SK-N-SH treated with all-trans-retinoic acid at 6 μM for 48 hours (cell line): ENCODE measurements at regions not wholly inside any gene's neighbourhood (a gene's known extent, or its start where the extent isn't known, plus 50 kb on each side); places are given as distances from the start of the nearest gene placed in this dataset.

Experiments used
- ATAC-seq: fragments of 200-7000 bp; cut with Tn5 transposase; 3 replicates; pipeline ENCODE4 v1.9.1; 2020; ENCODE audit warnings: mild to moderate bottlenecking, moderate library complexity
- ARNTL ChIP-seq: fragments of 450-650 bp; formaldehyde crosslinking; IDR thresholded peaks from 2 replicates; pipeline ENCODE4 v1.5.0; 2020; ENCODE audit warnings: low read depth, mild to moderate bottlenecking, moderate library complexity, borderline replicate concordance
- BACH2 ChIP-seq: fragments of 250-450 bp; sonication (Bioruptor Pico); IDR thresholded peaks from 2 replicates; pipeline ENCODE4 v1.9.0; 2021; ENCODE audit warnings: mild to moderate bottlenecking, borderline replicate concordance
- CREB5 ChIP-seq: fragments of 250-450 bp; sonication (Bioruptor Pico); IDR thresholded peaks from 2 replicates; pipeline ENCODE4 v1.5.1; 2020; ENCODE audit warnings: low read depth, mild to moderate bottlenecking, moderate library complexity
- CSDC2 ChIP-seq: fragments of 250-450 bp; sonication (Bioruptor Pico); IDR thresholded peaks from 2 replicates; pipeline ENCODE4 v1.5.0; 2020; ENCODE audit warnings: mild to moderate bottlenecking, moderate library complexity
- CSRNP3 ChIP-seq: fragments of 250-450 bp; sonication (Bioruptor Pico); IDR thresholded peaks from 2 replicates; pipeline ENCODE4 v1.5.1; 2021; ENCODE audit warnings: mild to moderate bottlenecking, moderate library complexity
- ESRRG ChIP-seq: fragments of 250-450 bp; sonication (Bioruptor Pico); IDR thresholded peaks from 2 replicates; pipeline ENCODE4 v1.6.1; 2021; ENCODE audit warnings: mild to moderate bottlenecking
- GLIS3 ChIP-seq: fragments of 250-450 bp; sonication (Bioruptor Pico); IDR thresholded peaks from 2 replicates; pipeline ENCODE4 v1.5.0; 2020; ENCODE audit warnings: mild to moderate bottlenecking, moderate library complexity
- ISL1 ChIP-seq: fragments of 250-450 bp; sonication (Bioruptor Pico); IDR thresholded peaks from 2 replicates; pipeline ENCODE4 v2.1.2; 2022; ENCODE audit warnings: mild to moderate bottlenecking, moderate library complexity
- OSR1 ChIP-seq: fragments of 250-450 bp; sonication (Bioruptor Pico); IDR thresholded peaks from 2 replicates; pipeline ENCODE4 v1.8.0; 2022; ENCODE audit warnings: moderate library complexity, mild to moderate bottlenecking, inconsistent platforms
- PATZ1 ChIP-seq: fragments of 250-450 bp; sonication (Bioruptor Pico); IDR thresholded peaks from 2 replicates; pipeline ENCODE4 v1.8.0; 2020; ENCODE audit warnings: mild to moderate bottlenecking, moderate library complexity, borderline replicate concordance
- POU6F1 ChIP-seq: fragments of 250-450 bp; sonication (Bioruptor Pico); IDR thresholded peaks from 2 replicates; pipeline ENCODE4 v1.8.0; 2021; ENCODE audit warnings: low read depth, mild to moderate bottlenecking, moderate library complexity, borderline replicate concordance
- PPARA ChIP-seq: fragments of 250-450 bp; sonication (Bioruptor Pico); IDR thresholded peaks from 2 replicates; pipeline ENCODE4 v1.5.0; 2020; ENCODE audit warnings: mild to moderate bottlenecking, borderline replicate concordance
- SNAI2 ChIP-seq: fragments of 250-450 bp; sonication (Bioruptor Pico); IDR thresholded peaks from 2 replicates; pipeline ENCODE4 v1.5.0; 2020; ENCODE audit warnings: mild to moderate bottlenecking, moderate library complexity
- TCF4 ChIP-seq: fragments of 250-450 bp; sonication (Bioruptor Pico); IDR thresholded peaks from 2 replicates; pipeline ENCODE4 v1.8.0; 2021; ENCODE audit warnings: mild to moderate bottlenecking, moderate library complexity, borderline replicate concordance
- TOX ChIP-seq: fragments of 250-450 bp; sonication (Bioruptor Pico); IDR thresholded peaks from 2 replicates; pipeline ENCODE4 v1.8.0; 2021; ENCODE audit warnings: mild to moderate bottlenecking, moderate library complexity, borderline replicate concordance
- TSHZ2 ChIP-seq: fragments of 250-450 bp; sonication (Bioruptor Pico); IDR thresholded peaks from 2 replicates; pipeline ENCODE4 v1.5.0; 2020; ENCODE audit warnings: mild to moderate bottlenecking, moderate library complexity
- ZC3H10 ChIP-seq: fragments of 250-450 bp; sonication (Bioruptor Pico); IDR thresholded peaks from 2 replicates; pipeline ENCODE4 v1.5.1; 2021; ENCODE audit warnings: mild to moderate bottlenecking, moderate library complexity
- ZFP3 ChIP-seq: fragments of 250-450 bp; sonication (Bioruptor Pico); IDR thresholded peaks from 2 replicates; pipeline ENCODE4 v1.5.0; 2020; ENCODE audit warnings: mild to moderate bottlenecking, moderate library complexity
- ZFP30 ChIP-seq: fragments of 450-650 bp; formaldehyde crosslinking; IDR thresholded peaks from 2 replicates; pipeline ENCODE4 v1.5.0; 2022; ENCODE audit warnings: mild to moderate bottlenecking, moderate library complexity
- ZNF565 ChIP-seq: fragments of 450-650 bp; formaldehyde crosslinking; conservative IDR thresholded peaks from 2 replicates; pipeline ENCODE4 v1.5.0; 2020; ENCODE audit warnings: low read depth, mild to moderate bottlenecking, moderate library complexity
- ZNF70 ChIP-seq: fragments of 450-650 bp; formaldehyde crosslinking; IDR thresholded peaks from 2 replicates; pipeline ENCODE4 v1.5.0; 2020; ENCODE audit warnings: mild to moderate bottlenecking, moderate library complexity
- ZNF8 ChIP-seq: fragments of 450-650 bp; formaldehyde crosslinking; IDR thresholded peaks from 2 replicates; pipeline ENCODE4 v1.5.0; 2020; ENCODE audit warnings: mild to moderate bottlenecking, moderate library complexity

- ATAC-seq, result no peak
- no peak for TF ChIP-seq PPARA (CRISPR knock-in tag)
- no peak for TF ChIP-seq SNAI2 (CRISPR knock-in tag)
- TF ChIP-seq OSR1, result no peak
- TF ChIP-seq ZC3H10 (CRISPR knock-in tag), result no peak
- TF ChIP-seq ZFP30 (CRISPR knock-in tag), result no peak
- no peak for TF ChIP-seq ISL1
- no peak for TF ChIP-seq CSDC2 (CRISPR knock-in tag)
- TF ChIP-seq ARNTL (CRISPR knock-in tag), result no peak
- TF ChIP-seq, all 23 proteins: peak for 0
Measured at GRCh38 chr2:234271338-234271737, 220.8 kb downstream of the SPP2 start.

GRCh38 chr2:234269769-234270204 lies 219.3 kb downstream of the SPP2 start:
- TF ChIP-seq ZNF70 (no peak), ZNF8 (no peak), ARNTL (CRISPR knock-in tag) (no peak), ZFP30 (CRISPR knock-in tag) (no peak), BACH2 (no peak), ZC3H10 (CRISPR knock-in tag) (no peak)
- ATAC-seq, result no peak

GRCh38 chr2:234267534-234267933 lies 217.0 kb downstream of the SPP2 start:
- no peak for ATAC-seq
- TF ChIP-seq ZNF70 (no peak), ZFP3 (CRISPR knock-in tag) (no peak), BACH2 (no peak), TCF4 (CRISPR knock-in tag) (no peak), ESRRG (CRISPR knock-in tag) (no peak), GLIS3 (CRISPR knock-in tag) (no peak), CSRNP3 (CRISPR knock-in tag) (no peak), ISL1 (no peak), ZNF8 (no peak), PATZ1 (CRISPR knock-in tag) (no peak), ZFP30 (CRISPR knock-in tag) (no peak), POU6F1 (CRISPR knock-in tag) (no peak), TOX (CRISPR knock-in tag) (no peak), OSR1 (no peak), TSHZ2 (CRISPR knock-in tag) (no peak), ZC3H10 (CRISPR knock-in tag) (no peak), PPARA (CRISPR knock-in tag) (no peak), ARNTL (CRISPR knock-in tag) (no peak), SNAI2 (CRISPR knock-in tag) (no peak), ZNF565 (no peak)

GRCh38 chr2:234266952-234267351 lies 216.4 kb downstream of the SPP2 start:
- no peak for ATAC-seq
- no peak for TF ChIP-seq CREB5 (CRISPR knock-in tag)
- no peak for TF ChIP-seq PATZ1 (CRISPR knock-in tag)
- TF ChIP-seq ARNTL (CRISPR knock-in tag), result no peak
- TF ChIP-seq ISL1, result no peak
- TF ChIP-seq ZFP3 (CRISPR knock-in tag), result no peak
- no peak for TF ChIP-seq ESRRG (CRISPR knock-in tag)
